Stimulated activated CD8-positive, alpha-beta memory T cell treated with anti-CD3 and anti-CD28 coated beads, Interleukin-2, amount 100 ng/mL, for 1 hour (primary cell): ENCODE measurements at regions not wholly inside any gene's neighbourhood (a gene's known extent, or its start where the extent isn't known, plus 50 kb on each side); places are given as distances from the start of the nearest gene placed in this dataset.

ENCODE experiments used
- DNase-seq, 2 donors: peaks; one replicate each; pipeline ENCODE4 v3.0.0-alpha.2; 2020; ENCODE audit warnings: low read depth in 2 of 2

- no peak for DNase-seq
Observed at GRCh38 chr4:138925495-138925894, 90.1 kb upstream of the NOCT start.

GRCh38 chr4:138919094-138919936 is 96.3 kb upstream of the NOCT start:
- DNase-seq: no peak

GRCh38 chr4:138918169-138918869 is 97.3 kb upstream of the NOCT start:
- no peak for DNase-seq

- DNase-seq: no peak
Observed at GRCh38 chr4:138916763-138917162, 98.8 kb upstream of the NOCT start.

- DNase-seq: no peak
Observed at GRCh38 chr4:138915756-138916155, 99.8 kb upstream of the NOCT start.

- DNase-seq: no peak
Observed at GRCh38 chr4:138912704-138913340, 102.8 kb upstream of the NOCT start.

GRCh38 chr4:138911909-138912703 is 103.5 kb upstream of the NOCT start:
- no peak for DNase-seq

- DNase-seq: no peak
Observed at GRCh38 chr4:138910914-138911336, 104.7 kb upstream of the NOCT start.

GRCh38 chr4:138910195-138910913 is 105.2 kb upstream of the NOCT start:
- DNase-seq: no peak

GRCh38 chr4:138909587-138909986 is 106.0 kb upstream of the NOCT start:
- no peak for DNase-seq

GRCh38 chr4:138908134-138908533 is 107.4 kb upstream of the NOCT start:
- DNase-seq: no peak

- no peak for DNase-seq
Observed at GRCh38 chr4:138907174-138907573, 108.4 kb upstream of the NOCT start.

GRCh38 chr4:138904793-138905192 is 110.8 kb upstream of the NOCT start:
- DNase-seq: no peak

GRCh38 chr4:138903185-138903584 is 112.4 kb upstream of the NOCT start:
- no peak for DNase-seq

- DNase-seq: no peak
Observed at GRCh38 chr4:138902705-138903104, 112.9 kb upstream of the NOCT start.

GRCh38 chr4:138901177-138901576 is 114.4 kb upstream of the NOCT start:
- DNase-seq: no peak

GRCh38 chr4:138899999-138900398 is 115.6 kb upstream of the NOCT start:
- no peak for DNase-seq

GRCh38 chr4:138898282-138898681 is 117.3 kb upstream of the NOCT start:
- DNase-seq: no peak

- no peak for DNase-seq
Observed at GRCh38 chr4:138897811-138898226, 117.8 kb upstream of the NOCT start.

- no peak for DNase-seq
Observed at GRCh38 chr4:138894709-138895108, 120.9 kb upstream of the NOCT start.

GRCh38 chr4:138894011-138894410 is 121.6 kb upstream of the NOCT start:
- DNase-seq: no peak
